ENCODE measurements at regions not wholly inside any gene's neighbourhood (a gene's known extent, or its start where the extent isn't known, plus 50 kb on each side); places are given as distances from the start of the nearest gene placed in this dataset.

- Mint-ChIP-seq H3K36me3 (ENCODE audit: low read depth) (peaks cover 2% of the 10 kb centered on the region), H3K4me1 (peaks cover 8% of the 10 kb centered on the region), H3K27me3 (ENCODE audit: low read depth) (no peaks in the 10 kb centered on the region), H3K27ac (ENCODE audit: unreplicated experiment) (no peak overlapping the region), H3K4me3 (no peak overlapping the region), H3K9me3 (peaks cover 4% of the 10 kb centered on the region)
- no peak for DNase-seq (ENCODE audit: low read depth, low spot score)
- no peak for TF ChIP-seq CTCF (conservative IDR thresholded peaks at IDR 0.05)
Observed at GRCh38 chr13:44031555-44031954, 151.9 kb downstream of the LACC1 start.

GRCh38 chr13:44032802-44033201 lies 153.1 kb downstream of the LACC1 start:
- Mint-ChIP-seq H3K9me3 (peaks cover 2% of the 10 kb centered on the region), H3K27ac (ENCODE audit: unreplicated experiment) (no peak overlapping the region), H3K27me3 (ENCODE audit: low read depth) (no peaks in the 10 kb centered on the region), H3K4me3 (no peak overlapping the region), H3K4me1 (peaks cover 8% of the 10 kb centered on the region), H3K36me3 (ENCODE audit: low read depth) (peaks cover 2% of the 10 kb centered on the region)
- TF ChIP-seq CTCF (conservative IDR thresholded peaks at IDR 0.05): no peak
- DNase-seq (ENCODE audit: low read depth, low spot score): no peak

- Mint-ChIP-seq H3K4me3 (no peak overlapping the region), H3K36me3 (ENCODE audit: low read depth) (peaks cover 2% of the 10 kb centered on the region), H3K9me3 (peaks cover 2% of the 10 kb centered on the region), H3K27ac (ENCODE audit: unreplicated experiment) (no peak overlapping the region), H3K4me1 (peaks cover 8% of the 10 kb centered on the region), H3K27me3 (ENCODE audit: low read depth) (no peaks in the 10 kb centered on the region)
- TF ChIP-seq CTCF (conservative IDR thresholded peaks at IDR 0.05): no peak
- DNase-seq (ENCODE audit: low read depth, low spot score): no peak
Observed at GRCh38 chr13:44035400-44035799, 155.7 kb downstream of the LACC1 start.

GRCh38 chr13:44040070-44040817 lies 160.5 kb downstream of the LACC1 start:
- peaks cover 14% of the 10 kb centered on the region for H3K4me1 Mint-ChIP-seq
- H3K9me3 Mint-ChIP-seq: peaks cover 2% of the 10 kb centered on the region
- DNase-seq (ENCODE audit: low read depth, low spot score): no peak
- TF ChIP-seq CTCF (conservative IDR thresholded peaks at IDR 0.05): no peak
- peaks cover 2% of the 10 kb centered on the region for H3K36me3 Mint-ChIP-seq (ENCODE audit: low read depth)
- no peak overlapping the region for H3K4me3 Mint-ChIP-seq
- H3K27me3 Mint-ChIP-seq (ENCODE audit: low read depth): no peaks in the 10 kb centered on the region
- no peak overlapping the region for H3K27ac Mint-ChIP-seq (ENCODE audit: unreplicated experiment)

GRCh38 chr13:44040818-44041100 lies 161.1 kb downstream of the LACC1 start:
- peaks cover under 1% of the 10 kb centered on the region for H3K36me3 Mint-ChIP-seq (ENCODE audit: low read depth)
- H3K27ac Mint-ChIP-seq (ENCODE audit: unreplicated experiment): no peak overlapping the region
- no peak for TF ChIP-seq CTCF (conservative IDR thresholded peaks at IDR 0.05)
- H3K4me3 Mint-ChIP-seq: no peak overlapping the region
- no peak for DNase-seq (ENCODE audit: low read depth, low spot score)
- no peaks in the 10 kb centered on the region for H3K27me3 Mint-ChIP-seq (ENCODE audit: low read depth)
- peaks cover under 1% of the 10 kb centered on the region for H3K9me3 Mint-ChIP-seq
- peaks cover 19% of the 10 kb centered on the region for H3K4me1 Mint-ChIP-seq
